ENCODE measurements at regions not wholly inside any gene's neighbourhood (a gene's known extent, or its start where the extent isn't known, plus 50 kb on each side); places are given as distances from the start of the nearest gene placed in this dataset.

DNA sequence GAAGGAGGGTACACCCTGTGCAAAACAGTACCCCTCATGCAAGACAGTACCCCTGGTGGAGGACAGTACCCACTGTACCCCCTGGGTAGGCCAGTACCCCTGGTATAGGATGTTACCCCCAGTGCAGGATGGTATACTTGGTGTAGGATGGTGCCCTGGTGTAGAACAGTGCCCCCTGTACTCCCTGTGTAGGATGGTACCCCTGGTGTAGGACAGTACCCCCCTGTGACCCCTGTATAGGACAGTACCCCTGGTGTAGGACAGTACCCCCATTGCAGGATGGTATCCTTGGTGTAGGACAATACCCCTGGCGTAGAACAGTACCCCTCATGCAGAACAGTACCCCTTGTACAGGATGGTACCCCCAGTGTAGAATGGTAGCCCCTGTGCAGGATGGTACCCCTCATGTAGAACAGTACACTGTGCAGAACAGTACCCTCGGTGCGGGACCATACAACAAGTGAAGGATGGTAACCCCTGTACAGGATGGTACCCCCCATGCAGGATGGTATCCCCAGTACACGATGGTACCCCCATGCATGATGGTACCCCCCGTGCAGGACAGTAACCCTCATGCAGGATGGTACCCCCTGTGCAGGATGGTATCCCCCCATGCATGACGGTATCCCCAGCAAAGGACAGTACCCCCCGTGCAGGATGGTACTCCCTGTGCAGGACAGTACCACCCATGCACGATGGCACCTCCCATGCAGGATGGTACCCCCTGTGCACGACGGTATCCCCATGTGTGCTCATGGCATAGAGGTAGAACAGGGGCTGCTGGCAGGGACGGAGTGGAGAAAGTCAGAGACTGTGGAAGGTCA, 248.0 kb downstream of the DCDC2C start:
- H3K27me3 Mint-ChIP-seq (ENCODE audit: unreplicated experiment): no peaks in the 10 kb centered on the region
- TF ChIP-seq, protein P1, sequence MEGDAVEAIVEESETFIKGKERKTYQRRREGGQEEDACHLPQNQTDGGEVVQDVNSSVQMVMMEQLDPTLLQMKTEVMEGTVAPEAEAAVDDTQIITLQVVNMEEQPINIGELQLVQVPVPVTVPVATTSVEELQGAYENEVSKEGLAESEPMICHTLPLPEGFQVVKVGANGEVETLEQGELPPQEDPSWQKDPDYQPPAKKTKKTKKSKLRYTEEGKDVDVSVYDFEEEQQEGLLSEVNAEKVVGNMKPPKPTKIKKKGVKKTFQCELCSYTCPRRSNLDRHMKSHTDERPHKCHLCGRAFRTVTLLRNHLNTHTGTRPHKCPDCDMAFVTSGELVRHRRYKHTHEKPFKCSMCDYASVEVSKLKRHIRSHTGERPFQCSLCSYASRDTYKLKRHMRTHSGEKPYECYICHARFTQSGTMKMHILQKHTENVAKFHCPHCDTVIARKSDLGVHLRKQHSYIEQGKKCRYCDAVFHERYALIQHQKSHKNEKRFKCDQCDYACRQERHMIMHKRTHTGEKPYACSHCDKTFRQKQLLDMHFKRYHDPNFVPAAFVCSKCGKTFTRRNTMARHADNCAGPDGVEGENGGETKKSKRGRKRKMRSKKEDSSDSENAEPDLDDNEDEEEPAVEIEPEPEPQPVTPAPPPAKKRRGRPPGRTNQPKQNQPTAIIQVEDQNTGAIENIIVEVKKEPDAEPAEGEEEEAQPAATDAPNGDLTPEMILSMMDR (IDR thresholded peaks at IDR 0.05; ENCODE audit: partially characterized antibody, unreplicated experiment): no peak
- H3K27ac Mint-ChIP-seq (ENCODE audit: unreplicated experiment): no peak overlapping the region
- no peak overlapping the region for H3K4me3 Mint-ChIP-seq (ENCODE audit: unreplicated experiment)
- no peaks in the 10 kb centered on the region for H3K36me3 Mint-ChIP-seq (ENCODE audit: unreplicated experiment)
- DNase-seq: no peak
- H3K9me3 Mint-ChIP-seq (ENCODE audit: unreplicated experiment): peaks cover 2% of the 10 kb centered on the region
- peaks cover 7% of the 10 kb centered on the region for H3K4me1 Mint-ChIP-seq (ENCODE audit: low read depth, unreplicated experiment)

DNA sequence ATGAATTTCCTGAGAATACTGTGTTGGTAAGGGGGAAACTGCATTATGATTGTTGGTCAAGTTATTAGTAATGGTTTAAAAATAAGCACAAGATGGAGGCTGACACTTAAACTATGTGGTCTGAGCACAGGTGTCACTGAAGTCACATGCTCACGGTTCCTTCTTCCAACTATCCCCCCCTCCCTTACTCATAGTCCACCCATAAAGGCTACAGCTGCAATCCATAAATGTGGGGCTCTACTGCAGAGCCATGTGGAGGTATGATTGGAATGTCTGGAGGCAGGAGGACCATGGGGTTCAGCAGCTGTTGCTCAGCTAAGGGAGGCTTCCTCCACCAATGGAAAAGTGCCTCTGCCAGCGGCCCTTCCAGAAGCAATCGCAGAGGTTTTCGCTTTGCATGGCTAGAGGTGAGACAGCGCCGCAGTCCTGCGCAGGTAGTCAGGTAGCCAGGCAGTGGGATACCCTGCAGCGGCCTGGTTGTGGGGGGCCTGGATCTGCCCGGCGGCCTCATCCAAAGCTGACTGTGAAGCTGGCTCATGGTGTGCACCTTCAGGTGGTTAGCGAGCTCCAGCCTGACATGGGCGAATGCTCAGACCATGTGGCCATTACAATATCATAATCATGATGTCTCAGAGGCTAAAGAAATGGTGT, 249.6 kb downstream of the DCDC2C start:
- Mint-ChIP-seq H3K9me3 (ENCODE audit: unreplicated experiment) (no peaks in the 10 kb centered on the region), H3K36me3 (ENCODE audit: unreplicated experiment) (no peaks in the 10 kb centered on the region), H3K27ac (ENCODE audit: unreplicated experiment) (no peak overlapping the region), H3K4me3 (ENCODE audit: unreplicated experiment) (no peak overlapping the region), H3K27me3 (ENCODE audit: unreplicated experiment) (peaks cover 5% of the 10 kb centered on the region), H3K4me1 (ENCODE audit: low read depth, unreplicated experiment) (peaks cover 12% of the 10 kb centered on the region)
- no peak for DNase-seq
- TF ChIP-seq, protein P1 (IDR thresholded peaks at IDR 0.05; ENCODE audit: partially characterized antibody, unreplicated experiment): no peak

DNA sequence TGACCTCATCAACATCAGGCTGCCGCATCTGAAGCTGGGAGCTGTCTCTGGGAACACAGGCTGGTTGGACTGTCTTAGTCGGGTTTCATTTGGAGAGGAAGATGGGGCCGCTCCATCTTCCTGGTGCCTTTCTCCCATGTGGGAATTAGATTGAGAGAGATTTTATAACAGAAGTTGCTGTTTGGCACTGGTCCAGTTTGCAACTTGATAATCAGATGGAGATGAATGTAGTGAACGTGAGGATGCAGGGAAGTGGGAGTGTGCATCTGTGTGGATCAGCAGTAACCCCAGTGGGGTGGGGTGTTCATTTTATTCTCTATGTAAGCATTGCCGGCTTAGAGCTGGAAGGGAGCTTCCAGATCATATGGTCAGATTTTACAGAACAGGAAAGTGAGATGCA, 250.9 kb downstream of the DCDC2C start:
- peaks cover 8% of the 10 kb centered on the region for H3K27me3 Mint-ChIP-seq (ENCODE audit: unreplicated experiment)
- H3K36me3 Mint-ChIP-seq (ENCODE audit: unreplicated experiment): no peaks in the 10 kb centered on the region
- no peak overlapping the region for H3K27ac Mint-ChIP-seq (ENCODE audit: unreplicated experiment)
- H3K9me3 Mint-ChIP-seq (ENCODE audit: unreplicated experiment): no peaks in the 10 kb centered on the region
- DNase-seq: no peak
- H3K4me1 Mint-ChIP-seq (ENCODE audit: low read depth, unreplicated experiment): peaks cover 12% of the 10 kb centered on the region
- no peak overlapping the region for H3K4me3 Mint-ChIP-seq (ENCODE audit: unreplicated experiment)
- TF ChIP-seq, protein P1 (IDR thresholded peaks at IDR 0.05; ENCODE audit: partially characterized antibody, unreplicated experiment): no peak

DNA sequence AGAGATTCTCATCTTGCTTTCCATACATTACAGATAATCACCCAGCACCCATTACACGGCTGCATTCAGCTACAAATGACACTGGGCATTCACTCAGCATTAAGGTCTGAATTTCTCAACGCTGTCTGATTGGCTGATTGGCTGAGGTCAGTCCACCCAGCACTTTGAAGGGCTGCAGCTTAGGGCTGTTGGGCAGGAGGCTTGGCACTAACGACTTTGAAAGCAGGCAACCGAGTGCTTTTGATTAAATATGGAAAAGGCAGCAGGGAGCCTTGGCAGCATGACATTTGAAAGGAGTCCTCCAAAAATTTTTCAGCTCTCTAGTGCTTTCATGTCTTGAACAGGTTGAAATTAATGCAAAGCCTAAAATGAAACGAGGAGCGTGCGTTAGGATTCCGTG, 253.0 kb downstream of the DCDC2C start:
- TF ChIP-seq, protein P1 (IDR thresholded peaks at IDR 0.05; ENCODE audit: partially characterized antibody, unreplicated experiment): no peak
- no peak overlapping the region for H3K27ac Mint-ChIP-seq (ENCODE audit: unreplicated experiment)
- no peak for DNase-seq
- peaks cover 11% of the 10 kb centered on the region for H3K27me3 Mint-ChIP-seq (ENCODE audit: unreplicated experiment)
- no peak overlapping the region for H3K4me3 Mint-ChIP-seq (ENCODE audit: unreplicated experiment)
- no peaks in the 10 kb centered on the region for H3K36me3 Mint-ChIP-seq (ENCODE audit: unreplicated experiment)
- H3K4me1 Mint-ChIP-seq (ENCODE audit: low read depth, unreplicated experiment): peaks cover 21% of the 10 kb centered on the region
- H3K9me3 Mint-ChIP-seq (ENCODE audit: unreplicated experiment): peaks cover 6% of the 10 kb centered on the region

DNA sequence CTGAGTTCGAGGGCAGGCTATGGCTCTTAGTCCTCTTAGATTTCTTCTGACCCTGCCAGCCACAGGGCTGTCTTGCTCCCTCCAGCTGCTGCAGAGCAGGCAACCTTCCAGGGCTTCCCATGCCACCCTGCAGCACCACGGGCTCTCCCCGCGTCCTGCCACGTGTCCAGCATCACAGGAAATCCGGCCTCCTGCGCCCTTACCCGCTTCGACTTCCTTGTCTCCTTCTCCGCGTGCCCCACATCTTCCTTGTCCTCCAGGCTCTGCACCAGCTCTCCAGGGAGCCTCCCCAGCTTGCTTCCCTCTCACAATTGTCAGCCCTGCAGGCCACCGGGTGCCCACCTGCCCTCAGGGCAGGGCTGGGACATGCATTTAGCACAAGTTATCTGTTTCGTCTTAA, 253.5 kb downstream of the DCDC2C start:
- no peak overlapping the region for H3K4me3 Mint-ChIP-seq (ENCODE audit: unreplicated experiment)
- TF ChIP-seq, protein P1 (IDR thresholded peaks at IDR 0.05; ENCODE audit: partially characterized antibody, unreplicated experiment): no peak
- no peak for DNase-seq
- no peak overlapping the region for H3K27ac Mint-ChIP-seq (ENCODE audit: unreplicated experiment)
- H3K27me3 Mint-ChIP-seq (ENCODE audit: unreplicated experiment): peaks cover 13% of the 10 kb centered on the region
- no peaks in the 10 kb centered on the region for H3K36me3 Mint-ChIP-seq (ENCODE audit: unreplicated experiment)
- peaks cover 9% of the 10 kb centered on the region for H3K9me3 Mint-ChIP-seq (ENCODE audit: unreplicated experiment)
- peaks cover 24% of the 10 kb centered on the region for H3K4me1 Mint-ChIP-seq (ENCODE audit: low read depth, unreplicated experiment)
